HG03108 (cell line): ENCODE measurements at regions not wholly inside any gene's neighbourhood (a gene's known extent, or its start where the extent isn't known, plus 50 kb on each side); places are given as distances from the start of the nearest gene placed in this dataset.
"Not testable (repeated sequence)": the region's sequence is repeated elsewhere in the genome, so short reads cannot be mapped to it uniquely, and the experiment has no call there.

Experiments
- ATAC-seq: cut with Tn5 transposase; IDR thresholded peaks from one replicate; pipeline ENCODE4 v1.9.1; 2021; ENCODE audit warnings: moderate library complexity; ENCODE audit not compliant: unreplicated experiment

DNA sequence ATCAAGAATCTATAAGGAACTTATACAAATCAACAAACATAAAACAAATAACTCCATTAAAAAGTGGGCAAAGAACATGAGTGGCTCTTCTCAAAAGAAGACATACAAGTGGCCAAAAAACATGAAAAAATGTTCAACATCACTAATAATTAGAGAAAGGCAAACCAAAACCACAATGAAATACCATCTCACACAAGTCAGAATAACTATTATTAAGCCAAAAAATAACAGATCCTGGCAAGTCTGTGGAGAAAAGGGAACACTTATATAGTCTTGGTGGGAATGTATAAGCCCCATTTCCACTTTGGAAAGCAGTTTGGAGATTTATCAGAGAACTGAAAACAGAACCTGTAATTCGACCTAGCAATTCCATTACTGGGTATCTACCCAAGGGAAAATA lies 921.0 kb downstream of the KCNA4 start:
- ATAC-seq: no peak

- no peak for ATAC-seq
Observed at GRCh38 chr11:29093416-29094120, 923.3 kb downstream of the KCNA4 start.

DNA sequence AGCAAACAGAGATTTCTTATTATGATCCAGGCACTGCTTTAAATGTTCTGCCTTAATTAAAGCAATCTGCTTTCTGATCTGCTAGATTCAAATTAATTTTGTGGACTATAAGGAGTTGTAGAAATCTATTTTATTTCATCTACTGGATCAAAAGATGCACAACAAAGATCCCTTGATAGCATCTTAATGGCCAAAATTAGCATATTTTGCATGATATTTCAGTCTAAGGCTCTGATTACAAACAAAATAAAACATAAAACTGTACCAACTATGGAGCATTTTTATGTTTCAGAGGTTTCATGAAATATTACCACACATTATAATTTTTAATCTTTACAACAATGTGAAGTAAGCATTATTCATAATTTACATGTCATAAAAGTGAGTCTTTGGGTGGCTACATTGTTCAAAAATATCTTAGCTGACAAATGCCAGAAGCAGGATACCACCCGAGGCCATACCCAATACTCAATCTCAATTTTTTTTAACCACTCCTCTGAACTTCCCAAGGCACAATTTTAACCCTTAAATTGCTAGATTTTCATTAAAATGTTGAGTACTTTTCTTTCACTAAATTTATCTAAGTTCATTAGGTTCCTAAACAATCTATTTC lies 929.5 kb downstream of the KCNA4 start:
- ATAC-seq: no peak

DNA sequence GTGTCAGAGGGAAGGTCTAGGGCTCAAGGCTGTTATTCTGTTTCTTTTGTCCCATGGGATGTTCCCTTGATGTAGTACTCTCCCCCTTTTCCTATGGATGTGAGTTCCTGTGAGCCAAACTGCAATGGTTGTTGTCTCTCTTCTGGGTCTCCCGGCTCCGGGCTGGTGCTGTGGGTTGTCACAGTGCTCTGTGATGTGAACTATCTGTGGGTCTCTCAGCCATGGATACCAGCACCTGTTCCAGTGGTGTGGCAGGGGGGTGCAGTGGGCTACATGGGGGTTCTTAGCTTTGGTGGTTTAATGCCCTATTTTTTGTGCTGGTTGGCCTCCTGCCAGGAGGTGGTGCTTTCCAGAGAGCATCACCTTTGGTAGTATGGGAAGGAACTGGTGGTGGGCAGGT lies 941.1 kb downstream of the KCNA4 start:
- no peak for ATAC-seq

DNA sequence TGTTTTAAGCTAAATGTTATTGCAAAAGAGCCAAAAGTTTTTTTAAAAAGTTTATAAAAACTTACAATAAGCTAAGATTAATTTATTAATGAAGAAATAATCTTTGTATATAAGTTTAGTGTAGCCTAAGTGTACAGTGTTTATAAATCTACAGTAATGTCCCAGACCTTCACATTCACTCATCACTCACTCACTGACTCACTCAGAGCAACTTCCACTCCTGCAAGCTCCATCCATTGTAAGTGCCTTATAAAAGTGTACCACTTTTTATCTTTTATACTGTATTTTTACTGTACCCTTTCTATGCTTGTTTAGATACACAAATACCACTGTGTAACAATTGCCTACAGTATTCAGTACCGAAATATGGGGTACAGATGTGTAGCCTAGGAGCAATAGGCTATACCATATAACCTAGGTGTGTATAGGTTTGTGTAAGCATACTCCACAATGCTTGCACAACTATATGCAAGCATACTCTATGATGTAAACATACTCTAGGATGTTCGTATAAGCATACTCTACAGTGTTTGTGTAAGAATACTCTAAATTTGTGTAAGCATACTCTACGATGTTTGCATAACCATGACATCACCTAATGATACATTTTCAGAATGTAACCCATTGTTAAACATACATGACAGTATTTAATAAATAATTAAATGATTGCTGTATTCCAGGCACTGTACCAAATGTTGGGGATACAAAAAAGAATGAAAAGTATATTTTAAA lies 953.0 kb downstream of the KCNA4 start:
- ATAC-seq: no peak

GRCh38 chr11:29061452-29061851 lies 953.3 kb downstream of the METTL15 start:
- ATAC-seq: no peak

DNA sequence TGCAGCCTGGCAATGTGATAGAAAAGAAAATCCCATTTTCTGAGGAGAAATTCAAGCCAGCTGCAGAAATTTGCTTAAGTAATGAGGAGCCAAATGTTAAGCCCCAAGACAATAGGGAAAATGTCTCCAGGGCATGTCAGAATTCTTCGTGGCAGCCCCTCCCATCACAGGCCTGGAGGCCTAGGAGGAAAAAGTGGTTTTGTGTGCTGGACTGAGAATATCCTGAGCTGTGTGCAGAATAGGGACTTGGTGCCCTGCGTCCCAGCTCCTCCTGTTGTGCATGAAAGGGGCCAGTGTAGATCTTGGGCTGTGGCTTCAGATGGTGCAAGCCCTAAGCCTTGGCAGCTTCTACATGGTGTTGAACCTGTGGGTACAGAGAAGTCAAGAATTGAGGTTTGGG lies 948.3 kb downstream of the METTL15 start:
- not testable (repeated sequence) for ATAC-seq

- no peak for ATAC-seq
Observed at GRCh38 chr11:29051935-29052334, 943.7 kb downstream of the METTL15 start.

DNA sequence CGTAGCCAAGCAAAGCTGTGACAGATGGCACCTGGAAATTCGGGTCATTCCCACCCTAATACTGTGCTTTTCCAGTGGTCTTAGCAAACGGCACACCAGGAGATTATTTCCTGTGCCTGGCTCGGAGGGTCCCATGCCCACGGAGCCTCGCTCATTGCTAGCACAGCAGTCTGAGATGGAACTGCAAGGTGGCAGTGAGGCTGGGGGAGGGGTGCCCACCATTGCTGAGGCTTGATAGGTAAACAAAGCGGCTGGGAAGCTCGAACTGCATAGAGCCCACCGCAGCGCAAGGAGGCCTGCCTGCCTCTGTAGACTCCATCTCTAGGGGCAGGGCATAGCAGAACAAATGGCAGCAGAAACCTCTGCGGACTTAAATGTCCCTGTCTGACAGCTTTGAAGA lies 942.8 kb downstream of the METTL15 start:
- ATAC-seq: not testable (repeated sequence)

DNA sequence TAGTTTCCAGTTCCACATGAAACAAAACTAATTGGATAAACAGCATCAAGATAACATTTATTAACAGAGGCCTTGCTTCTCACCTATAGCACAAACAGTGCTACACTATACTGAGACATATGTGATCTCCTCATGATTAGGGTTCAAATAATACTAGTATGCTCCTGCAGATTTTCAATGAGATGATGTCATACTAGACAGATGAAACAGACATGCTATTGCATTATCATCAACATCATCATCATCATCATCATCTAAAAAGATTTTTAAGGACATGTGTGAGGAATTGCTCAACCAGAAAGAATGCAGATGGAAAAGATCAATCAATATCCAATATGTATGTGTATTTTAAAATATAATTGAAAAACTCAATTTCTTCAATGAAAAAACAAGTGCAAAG lies 932.3 kb downstream of the METTL15 start:
- ATAC-seq: no peak

DNA sequence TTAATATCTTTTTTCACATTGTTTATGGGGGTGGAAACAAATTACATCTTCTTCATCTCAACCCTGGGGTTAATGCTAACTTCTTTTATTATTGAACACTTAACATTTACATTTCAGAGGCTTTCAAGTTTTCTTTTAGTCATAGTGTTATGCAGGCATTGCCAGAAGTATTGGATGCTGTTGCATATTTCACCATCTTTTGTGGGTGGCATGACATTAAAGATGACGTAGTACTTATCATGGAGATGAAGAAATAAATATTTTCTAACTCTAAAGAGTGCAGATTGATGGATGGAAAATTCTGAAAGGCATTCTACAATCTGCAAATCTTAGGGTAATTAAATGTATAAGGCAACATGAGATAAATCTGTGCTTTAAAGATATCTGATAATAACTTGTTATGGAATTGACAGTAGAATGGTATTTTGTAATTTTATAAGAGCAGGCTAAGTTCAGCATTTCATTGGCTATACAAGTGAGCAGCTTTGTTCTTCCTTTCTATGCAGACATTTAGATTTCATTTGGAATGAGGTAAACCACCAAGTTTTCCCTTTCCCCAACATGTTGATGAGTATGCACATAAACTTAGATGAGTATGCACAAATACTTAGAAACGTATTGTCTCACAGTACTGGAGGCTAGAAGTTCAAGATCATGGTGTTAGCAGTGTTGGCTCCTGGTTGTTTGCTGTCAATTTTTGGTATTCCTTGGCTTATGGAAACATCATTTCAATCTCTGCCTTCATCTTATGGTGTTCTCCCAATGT lies 924.4 kb downstream of the METTL15 start:
- ATAC-seq: no peak

DNA sequence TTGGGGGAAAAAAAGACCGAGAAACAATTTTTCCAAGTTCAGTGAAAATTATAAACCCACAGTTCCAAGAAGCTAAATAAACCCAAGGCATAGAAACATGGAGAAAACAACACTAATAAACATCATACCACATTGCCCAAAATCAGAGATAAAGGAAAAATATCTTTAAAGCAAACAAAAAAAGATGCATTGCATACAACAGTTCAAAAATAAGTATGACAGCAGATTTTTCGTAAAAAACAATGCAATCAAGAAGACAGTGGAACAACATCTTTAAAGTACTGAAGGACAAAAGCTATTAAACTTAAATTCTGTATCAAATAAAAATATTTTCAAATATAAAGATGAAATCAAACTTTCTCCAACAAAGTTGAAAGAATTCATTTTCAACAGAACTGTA lies 921.3 kb downstream of the METTL15 start:
- ATAC-seq: no peak

DNA sequence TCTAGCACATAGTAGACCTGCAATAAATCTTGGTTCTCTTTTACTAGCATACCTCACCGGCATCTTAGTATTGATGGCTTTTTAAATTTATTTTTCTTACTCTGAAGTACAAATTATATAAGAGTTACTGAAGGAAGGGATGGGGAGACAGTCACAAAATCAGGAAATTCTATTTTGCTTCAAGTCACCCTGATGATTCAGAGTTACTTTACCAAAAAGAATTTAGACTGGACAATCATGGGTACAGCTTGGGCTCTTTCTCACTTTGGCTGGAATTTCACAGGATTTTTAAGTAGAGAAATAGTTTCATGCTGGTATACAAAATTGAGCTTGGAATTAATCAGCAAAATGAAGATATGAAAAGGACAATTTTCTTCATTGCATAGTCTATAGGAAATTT lies 919.2 kb downstream of the METTL15 start:
- no peak for ATAC-seq

DNA sequence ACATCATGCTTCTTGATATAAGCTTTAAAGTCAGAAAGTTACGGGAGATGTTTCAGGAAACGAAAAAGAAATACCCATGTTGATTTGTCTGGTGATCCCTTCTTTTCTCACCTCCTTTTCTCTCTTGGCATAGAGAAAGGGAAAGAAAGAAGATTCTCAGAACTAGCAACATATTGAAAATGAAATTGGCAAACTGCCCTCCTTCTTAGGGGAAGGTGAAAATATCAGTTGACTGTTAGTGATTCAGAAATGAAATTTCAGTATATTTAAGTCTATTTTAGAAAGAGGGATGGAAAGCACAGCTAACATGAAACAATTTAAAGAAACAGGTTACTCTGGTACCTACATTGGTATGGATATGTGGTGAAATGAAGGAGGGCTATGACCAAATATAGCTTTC lies 918.1 kb downstream of the METTL15 start:
- ATAC-seq: no peak

- no peak for ATAC-seq
Observed at GRCh38 chr11:29025001-29025400, 916.8 kb downstream of the METTL15 start.

DNA sequence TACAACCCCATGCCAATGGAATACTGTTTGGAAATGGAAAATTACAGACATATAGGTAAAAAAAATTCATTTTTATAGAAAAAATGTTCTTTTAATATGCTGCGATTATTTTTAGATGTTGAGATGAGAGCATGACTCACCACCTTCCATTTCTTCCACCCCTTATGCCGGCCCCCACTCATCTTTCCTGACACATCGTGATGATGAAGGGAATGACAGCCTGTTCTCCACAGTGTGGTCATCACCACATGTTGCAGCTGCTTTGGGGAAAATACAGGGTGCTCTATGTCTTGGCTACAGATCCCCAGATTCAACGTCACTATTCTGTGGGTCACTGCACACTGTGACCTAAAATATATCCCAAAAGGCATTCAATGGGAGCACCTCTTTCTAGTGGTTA lies 916.2 kb downstream of the METTL15 start:
- no peak for ATAC-seq

- ATAC-seq: no peak
Observed at GRCh38 chr11:29023761-29024160, 915.6 kb downstream of the METTL15 start.

GRCh38 chr11:29022676-29023075 lies 914.5 kb downstream of the METTL15 start:
- ATAC-seq: no peak

DNA sequence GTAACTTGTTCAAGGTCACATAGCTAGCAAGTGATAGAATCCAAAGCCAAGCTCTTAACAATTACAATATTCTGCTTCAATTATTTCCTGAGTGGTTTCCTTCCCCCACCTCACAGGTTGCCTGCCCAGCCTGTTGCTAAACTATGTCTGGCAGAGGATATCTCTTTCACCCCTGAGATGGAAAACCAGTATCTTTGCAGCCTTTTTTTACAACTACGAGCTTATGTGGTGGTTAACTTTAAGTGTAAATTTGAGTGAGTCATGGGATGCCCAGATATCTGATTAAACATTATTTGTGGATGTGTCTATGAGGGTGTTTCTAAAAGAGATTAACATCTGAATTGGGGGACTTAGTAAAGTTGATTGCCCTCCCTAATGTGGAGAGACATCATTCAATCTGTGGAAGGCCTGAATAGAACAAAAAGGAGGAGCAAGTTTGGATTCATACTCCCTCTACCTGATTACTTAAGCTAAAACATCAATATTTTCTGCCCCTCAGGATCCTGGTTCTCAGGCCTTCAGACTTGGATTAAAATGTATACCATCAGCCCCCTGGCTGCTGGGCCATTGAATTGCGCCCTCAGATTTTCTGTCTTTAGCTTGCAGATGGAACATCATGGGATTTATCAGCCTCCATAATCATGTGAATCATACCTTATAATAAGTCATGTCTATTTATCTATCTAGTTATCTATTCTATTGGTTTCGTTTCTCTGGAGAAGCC lies 911.9 kb downstream of the METTL15 start:
- ATAC-seq: no peak

- no peak for ATAC-seq
Observed at GRCh38 chr11:29018631-29019030, 910.4 kb downstream of the METTL15 start.

DNA sequence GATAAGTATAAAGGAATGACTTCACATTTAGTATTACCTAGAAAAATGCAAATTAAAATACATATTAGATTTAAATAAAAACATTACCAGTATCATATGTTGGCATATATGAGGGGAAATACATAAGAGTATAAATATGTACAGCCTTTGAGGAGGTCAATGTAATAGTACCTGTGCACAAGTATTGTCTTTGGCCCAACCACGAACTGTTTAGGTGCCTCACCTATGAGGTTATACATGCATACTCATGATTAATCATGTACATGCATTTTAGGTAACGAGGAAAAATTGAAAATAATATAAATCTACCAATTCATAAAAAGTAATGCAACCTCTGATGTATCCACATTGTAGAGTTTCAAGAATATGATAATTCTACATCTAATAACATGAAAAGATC lies 909.8 kb downstream of the METTL15 start:
- no peak for ATAC-seq
